SK-N-SH (cell line): ENCODE measurements at regions not wholly inside any gene's neighbourhood (a gene's known extent, or its start where the extent isn't known, plus 50 kb on each side); places are given as distances from the start of the nearest gene placed in this dataset.

Experiments used
- CTCF ChIA-PET: fragments of 300-600, 350-600 bp; formaldehyde crosslinking; extraction: SDS; loops from one replicate; lab custom pipeline; 2021; lab: Yijun Ruan, JAX
- POLR2A ChIA-PET: fragments of 350-600 bp; sonication (Branson Sonifier 250); formaldehyde crosslinking; extraction: SDS; loops from one replicate; lab custom pipeline; 2020; ENCODE audit warnings: antibody characterized with exemption, inconsistent platforms; lab: Yijun Ruan, JAX
- DNase-seq: peaks from one replicate; pipeline ENCODE4 v3.0.0; 2012
- H2AFZ ChIP-seq: fragments of 200-600 bp; sonication (generic); 2 replicates; pipeline ENCODE4 v1.8.1; 2016; ENCODE audit warnings: antibody characterized with exemption, mild to moderate bottlenecking, low read depth
- H3F3A ChIP-seq: fragments of 200-600 bp; sonication (generic); replicated peaks from 2 replicates; pipeline ENCODE3; 2016; ENCODE audit warnings: antibody characterized with exemption, mild to moderate bottlenecking; ENCODE audit not compliant: insufficient read depth
- H3K27ac ChIP-seq, 2 experiments: fragments of 200-500 bp in 1 of 2; fragments of 200-600 bp in 1 of 2; sonication (Bioruptor generic) in 1 of 2; sonication (generic), shearing (Covaris generic) in 1 of 2; 2 replicates each; pipeline versions ENCODE4 v1.5.1 to v1.6.1; 2014 to 2016; ENCODE audit warnings: low read depth in 2 of 2, inconsistent platforms in 1 of 2, low read length in 1 of 2, mild to moderate bottlenecking in 1 of 2, mixed read lengths in 1 of 2
- H3K27me3 ChIP-seq: fragments of 200-600 bp; sonication (generic), shearing (Covaris generic); 2 replicates; pipeline ENCODE4 v1.6.1; 2016; ENCODE audit warnings: mixed run types; ENCODE audit not compliant: insufficient read depth
- H3K36me3 ChIP-seq, 2 experiments: fragments of 200-500 bp in 1 of 2; fragments of 200-600 bp in 1 of 2; sonication (Bioruptor generic) in 1 of 2; sonication (generic) in 1 of 2; replicated peaks in 1 of 2; 2 replicates each; pipeline versions ENCODE3 to v1.5.1; 2014 to 2016; ENCODE audit warnings: low read length in 1 of 2, mild to moderate bottlenecking in 1 of 2; ENCODE audit not compliant: insufficient read depth in 2 of 2, control insufficient read depth in 1 of 2
- H3K4me1 ChIP-seq, 2 experiments: fragments of 200-500 bp in 1 of 2; fragments of 200-600 bp in 1 of 2; sonication (Bioruptor generic) in 1 of 2; sonication (generic), shearing (Covaris generic) in 1 of 2; 2 replicates each; pipeline versions ENCODE4 v1.5.1 to v1.6.1; 2014 to 2016; ENCODE audit warnings: low read depth in 1 of 2, low read length in 1 of 2, mixed run types in 1 of 2; ENCODE audit not compliant: insufficient read depth in 2 of 2, control insufficient read depth in 1 of 2
- H3K4me2 ChIP-seq: fragments of 200-600 bp; sonication (generic), shearing (Covaris generic); 2 replicates; pipeline ENCODE4 v1.6.1; 2017; ENCODE audit warnings: mixed run types
- H3K4me3 ChIP-seq, 2 experiments: fragments of 200-500 bp in 1 of 2; fragments of 200-600 bp in 1 of 2; sonication (Bioruptor generic) in 1 of 2; sonication (generic), shearing (Covaris generic) in 1 of 2; 2 replicates each; pipeline versions ENCODE4 v1.5.1 to v1.8.1; 2014 to 2016; ENCODE audit warnings: low read depth in 2 of 2, inconsistent platforms in 1 of 2, low read length in 1 of 2, mild to moderate bottlenecking in 1 of 2, mixed read lengths in 1 of 2, moderate library complexity in 1 of 2
- H3K79me2 ChIP-seq: fragments of 200-600 bp; sonication (generic); 2 replicates; pipeline ENCODE4 v1.8.1; 2017; ENCODE audit warnings: mild to moderate bottlenecking; ENCODE audit not compliant: insufficient read depth
- H3K9ac ChIP-seq: fragments of 200-600 bp; sonication (generic); 2 replicates; pipeline ENCODE4 v1.6.1; 2017; ENCODE audit warnings: mixed run types
- H3K9me2 ChIP-seq: fragments of 200-600 bp; sonication (generic); 2 replicates; pipeline ENCODE4 v1.6.1; 2017; ENCODE audit warnings: mixed run types
- H3K9me3 ChIP-seq: fragments of 200-600 bp; sonication (generic); 2 replicates; pipeline ENCODE4 v1.6.1; 2017; ENCODE audit warnings: mixed run types, mild to moderate bottlenecking, moderate library complexity
- H4K20me1 ChIP-seq: fragments of 200-600 bp; sonication (generic); 2 replicates; pipeline ENCODE4 v1.6.1; 2017; ENCODE audit warnings: mild to moderate bottlenecking, mixed run types; ENCODE audit not compliant: insufficient read depth
- CHD2 ChIP-seq: fragments of 150-350 bp; IDR thresholded peaks from 2 replicates; pipeline ENCODE4 v1.6.1; 2018; ENCODE audit warnings: low read length; ENCODE audit not compliant: partially characterized antibody
- ELF1 ChIP-seq: IDR thresholded peaks from 2 replicates; pipeline ENCODE4 v1.4.0; 2012
- EP300 ChIP-seq, 2 experiments: IDR thresholded peaks; 2 replicates each; pipeline versions ENCODE4 v1.4.0 to v1.6.1; 2012; ENCODE audit warnings: borderline replicate concordance in 1 of 2, low read depth in 1 of 2, low read length in 1 of 2
- JUND ChIP-seq: IDR thresholded peaks from 2 replicates; pipeline ENCODE4 v1.4.0; 2012
- MXI1 ChIP-seq: IDR thresholded peaks from 2 replicates; pipeline ENCODE4 v1.6.1; 2012; ENCODE audit warnings: mild to moderate bottlenecking, low read depth, low read length, improper control_type of control experiment
- NFIC ChIP-seq: IDR thresholded peaks from 2 replicates; pipeline ENCODE4 v1.4.0; 2012; ENCODE audit warnings: borderline replicate concordance
- POLR2AphosphoS5 ChIP-seq: IDR thresholded peaks from 2 replicates; pipeline ENCODE4 v1.6.1; 2012; ENCODE audit warnings: low read depth, low read length
- RFX5 ChIP-seq: IDR thresholded peaks from 2 replicates; pipeline ENCODE4 v1.6.1; 2012; ENCODE audit warnings: mild to moderate bottlenecking, improper control_type of control experiment, low read length
- RXRA ChIP-seq: IDR thresholded peaks from 2 replicates; pipeline ENCODE4 v1.4.0; 2012; ENCODE audit warnings: low read depth, mild to moderate bottlenecking, borderline replicate concordance
- TAF1 ChIP-seq: IDR thresholded peaks from 2 replicates; pipeline ENCODE4 v1.6.1; 2012; ENCODE audit warnings: low read depth, mild to moderate bottlenecking, low read length, moderate library complexity, borderline replicate concordance
- WGBS: methylation state at CpG from one replicate; pipeline ENCODE4 v1.1.6; 2017; ENCODE audit warnings: low lambda C conversion rate; 5-methylcytosine and 5-hydroxymethylcytosine counted together
- TF ChIP-seq, protein P1 (sequence below): fragments of 150-350 bp; IDR thresholded peaks from 2 replicates; pipeline ENCODE4 v1.6.1; 2016; ENCODE audit warnings: mild to moderate bottlenecking, low read depth, low read length
- TF ChIP-seq, protein P2 (sequence below): IDR thresholded peaks from 2 replicates; pipeline ENCODE4 v1.6.1; 2012; ENCODE audit warnings: mild to moderate bottlenecking, low read depth, low read length, moderate library complexity

DNA sequence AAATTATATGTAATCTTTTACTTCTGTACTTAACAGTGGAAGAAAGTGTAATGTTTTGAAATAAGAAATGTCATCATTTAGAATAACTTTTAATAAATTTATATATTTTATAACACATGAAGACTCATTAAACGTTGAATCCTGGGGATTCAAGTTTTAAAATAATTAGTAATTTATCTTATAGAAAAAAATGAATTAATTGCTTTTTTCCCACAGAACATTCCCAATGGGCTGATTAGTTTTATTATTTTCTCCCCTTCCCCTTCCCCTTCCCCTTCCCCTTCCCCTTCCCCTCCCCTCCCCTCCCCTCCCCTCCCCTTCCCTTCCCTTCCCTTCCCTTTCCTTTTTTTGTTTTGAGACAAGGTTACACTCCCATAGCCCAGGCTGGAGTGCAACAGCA is 79.7 kb downstream of the MRPS30 start:
- Histone ChIP-seq H3K4me1 (no peaks in the 10 kb centered on the region), H3K36me3 (no peaks in the 10 kb centered on the region), H3K9me3 (no peaks in the 10 kb centered on the region), H3K9ac (no peak overlapping the region), H3K79me2 (no peaks in the 10 kb centered on the region), H4K20me1 (no peaks in the 10 kb centered on the region), H3K4me3 (no peak overlapping the region), H2AFZ (no peak overlapping the region), H3K27me3 (no peaks in the 10 kb centered on the region), H3K27ac (no peak overlapping the region), H3F3A (no peaks in the 10 kb centered on the region), H3K4me2 (no peak overlapping the region), H3K9me2 (no peaks in the 10 kb centered on the region)
- 3% methylated on average over 1 of the region's 1 CpG for WGBS
- TF ChIP-seq EP300 (IDR thresholded peaks at IDR 0.05; ENCODE audit: borderline replicate concordance in 1 of 2, low read depth in 1 of 2, low read length in 1 of 2), result no peak
- TF ChIP-seq, protein P1, sequence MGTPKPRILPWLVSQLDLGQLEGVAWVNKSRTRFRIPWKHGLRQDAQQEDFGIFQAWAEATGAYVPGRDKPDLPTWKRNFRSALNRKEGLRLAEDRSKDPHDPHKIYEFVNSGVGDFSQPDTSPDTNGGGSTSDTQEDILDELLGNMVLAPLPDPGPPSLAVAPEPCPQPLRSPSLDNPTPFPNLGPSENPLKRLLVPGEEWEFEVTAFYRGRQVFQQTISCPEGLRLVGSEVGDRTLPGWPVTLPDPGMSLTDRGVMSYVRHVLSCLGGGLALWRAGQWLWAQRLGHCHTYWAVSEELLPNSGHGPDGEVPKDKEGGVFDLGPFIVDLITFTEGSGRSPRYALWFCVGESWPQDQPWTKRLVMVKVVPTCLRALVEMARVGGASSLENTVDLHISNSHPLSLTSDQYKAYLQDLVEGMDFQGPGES, result no peak
- no peak for TF ChIP-seq NFIC
- no peak for TF ChIP-seq RXRA
- TF ChIP-seq, protein P2, sequence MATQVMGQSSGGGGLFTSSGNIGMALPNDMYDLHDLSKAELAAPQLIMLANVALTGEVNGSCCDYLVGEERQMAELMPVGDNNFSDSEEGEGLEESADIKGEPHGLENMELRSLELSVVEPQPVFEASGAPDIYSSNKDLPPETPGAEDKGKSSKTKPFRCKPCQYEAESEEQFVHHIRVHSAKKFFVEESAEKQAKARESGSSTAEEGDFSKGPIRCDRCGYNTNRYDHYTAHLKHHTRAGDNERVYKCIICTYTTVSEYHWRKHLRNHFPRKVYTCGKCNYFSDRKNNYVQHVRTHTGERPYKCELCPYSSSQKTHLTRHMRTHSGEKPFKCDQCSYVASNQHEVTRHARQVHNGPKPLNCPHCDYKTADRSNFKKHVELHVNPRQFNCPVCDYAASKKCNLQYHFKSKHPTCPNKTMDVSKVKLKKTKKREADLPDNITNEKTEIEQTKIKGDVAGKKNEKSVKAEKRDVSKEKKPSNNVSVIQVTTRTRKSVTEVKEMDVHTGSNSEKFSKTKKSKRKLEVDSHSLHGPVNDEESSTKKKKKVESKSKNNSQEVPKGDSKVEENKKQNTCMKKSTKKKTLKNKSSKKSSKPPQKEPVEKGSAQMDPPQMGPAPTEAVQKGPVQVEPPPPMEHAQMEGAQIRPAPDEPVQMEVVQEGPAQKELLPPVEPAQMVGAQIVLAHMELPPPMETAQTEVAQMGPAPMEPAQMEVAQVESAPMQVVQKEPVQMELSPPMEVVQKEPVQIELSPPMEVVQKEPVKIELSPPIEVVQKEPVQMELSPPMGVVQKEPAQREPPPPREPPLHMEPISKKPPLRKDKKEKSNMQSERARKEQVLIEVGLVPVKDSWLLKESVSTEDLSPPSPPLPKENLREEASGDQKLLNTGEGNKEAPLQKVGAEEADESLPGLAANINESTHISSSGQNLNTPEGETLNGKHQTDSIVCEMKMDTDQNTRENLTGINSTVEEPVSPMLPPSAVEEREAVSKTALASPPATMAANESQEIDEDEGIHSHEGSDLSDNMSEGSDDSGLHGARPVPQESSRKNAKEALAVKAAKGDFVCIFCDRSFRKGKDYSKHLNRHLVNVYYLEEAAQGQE, result no peak
- ChIA-PET POLR2A (no interaction called here), CTCF (no interaction called here)
- no peak for DNase-seq

GRCh38 chr5:44891116-44891515 is 82.4 kb downstream of the MRPS30 start:
- no peak for DNase-seq
- ChIA-PET POLR2A (no interaction called here), CTCF (no interaction called here)
- no peaks in the 10 kb centered on the region for H3K4me1 ChIP-seq
- H3K79me2 ChIP-seq, result no peaks in the 10 kb centered on the region
- no peaks in the 10 kb centered on the region for H3K27me3 ChIP-seq
- H3K36me3 ChIP-seq, result no peaks in the 10 kb centered on the region
- no peak overlapping the region for H3K9ac ChIP-seq
- TF ChIP-seq RFX5 (no peak), ELF1 (no peak), POLR2AphosphoS5 (no peak), JUND (no peak), TAF1 (no peak), CHD2 (no peak), MXI1 (no peak)
- H3F3A ChIP-seq, result no peaks in the 10 kb centered on the region
- no peak overlapping the region for H2AFZ ChIP-seq
- no peak overlapping the region for H3K4me3 ChIP-seq
- H3K4me2 ChIP-seq, result no peak overlapping the region
- H4K20me1 ChIP-seq, result no peaks in the 10 kb centered on the region
- H3K9me2 ChIP-seq, result no peaks in the 10 kb centered on the region
- H3K9me3 ChIP-seq, result no peaks in the 10 kb centered on the region
- no peak overlapping the region for H3K27ac ChIP-seq
